ENCODE measurements at regions not wholly inside any gene's neighbourhood (a gene's known extent, or its start where the extent isn't known, plus 50 kb on each side); places are given as distances from the start of the nearest gene placed in this dataset.

DNA sequence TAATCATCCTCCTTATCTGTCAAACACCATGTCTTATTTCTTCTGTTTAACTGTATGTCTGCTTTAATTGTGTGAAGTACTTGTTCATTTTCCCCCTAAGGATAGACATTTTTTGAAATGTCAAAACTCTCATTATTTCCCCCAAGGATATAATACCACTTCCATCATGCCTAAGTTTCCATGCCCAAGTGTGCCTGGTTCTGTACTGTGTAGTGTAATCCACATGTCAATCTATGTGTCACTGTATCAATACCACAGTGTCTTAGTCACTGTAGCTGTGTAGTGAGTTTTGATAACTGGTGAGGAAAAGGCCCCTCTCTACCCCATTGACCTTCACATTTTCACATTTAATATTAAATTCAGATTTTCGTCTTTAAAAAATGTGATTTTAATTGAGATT lies 1265.5 kb downstream of the PCDH9 start:
- no peaks in the 10 kb centered on the region for H3K4me1 Mint-ChIP-seq (ENCODE audit: low read depth)
- H3K27me3 Mint-ChIP-seq = no peaks in the 10 kb centered on the region
- no peak overlapping the region for H3K4me3 Mint-ChIP-seq (ENCODE audit: low read depth)
- no peak overlapping the region for H3K27ac Mint-ChIP-seq
- no peaks in the 10 kb centered on the region for H3K36me3 Mint-ChIP-seq (ENCODE audit: insufficient read depth)
- TF ChIP-seq CTCF (IDR thresholded peaks at IDR 0.05; ENCODE audit: unreplicated experiment) = no peak
- no peak for DNase-seq (ENCODE audit: low spot score, unreplicated experiment)
- peaks cover 4% of the 10 kb centered on the region for H3K9me3 Mint-ChIP-seq (ENCODE audit: low read depth)

DNA sequence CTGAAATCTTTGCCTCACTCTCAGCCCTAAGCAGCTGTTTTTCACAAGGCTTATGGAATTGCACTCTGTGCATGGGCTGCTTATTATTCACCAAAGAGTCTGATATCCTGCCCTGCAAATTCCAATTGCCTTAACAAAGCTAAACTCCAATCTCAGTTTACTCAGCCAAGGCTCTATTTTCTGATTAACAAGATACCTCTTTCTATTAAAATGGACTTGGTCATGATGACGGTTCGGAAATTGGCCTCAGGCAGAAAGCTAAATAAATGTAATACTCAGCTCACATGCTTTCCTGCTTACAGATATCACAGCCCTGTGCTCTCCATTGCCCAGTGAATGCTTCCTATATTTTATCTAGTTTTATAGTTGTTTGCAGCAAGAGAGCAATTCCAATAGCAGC lies 1270.8 kb downstream of the PCDH9 start:
- Mint-ChIP-seq H3K27me3 (no peaks in the 10 kb centered on the region), H3K36me3 (ENCODE audit: insufficient read depth) (peaks cover 1% of the 10 kb centered on the region), H3K4me1 (ENCODE audit: low read depth) (no peaks in the 10 kb centered on the region), H3K27ac (no peak overlapping the region), H3K4me3 (ENCODE audit: low read depth) (no peak overlapping the region), H3K9me3 (ENCODE audit: low read depth) (peaks cover 7% of the 10 kb centered on the region)
- no peak for TF ChIP-seq CTCF (IDR thresholded peaks at IDR 0.05; ENCODE audit: unreplicated experiment)
- DNase-seq (ENCODE audit: low spot score, unreplicated experiment) = no peak

DNA sequence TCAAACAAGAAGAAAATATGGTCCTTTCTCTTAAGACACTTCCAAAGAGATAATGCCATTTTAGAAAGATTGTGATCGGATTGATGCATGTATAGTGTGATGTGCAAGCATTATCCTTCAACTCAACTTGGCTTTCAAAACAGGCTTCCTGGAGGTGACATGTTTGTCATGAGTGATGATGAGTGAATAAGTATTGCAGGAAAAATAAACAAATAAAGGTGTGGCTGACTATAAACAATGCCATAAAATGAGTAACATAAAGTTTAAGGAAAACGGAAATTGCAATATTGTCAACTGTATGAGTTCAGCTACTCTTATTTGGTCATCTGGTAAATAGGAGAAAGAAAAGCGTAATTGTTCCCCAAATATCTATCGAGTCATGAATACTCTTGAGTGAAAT lies 1283.7 kb downstream of the PCDH9 start:
- no peaks in the 10 kb centered on the region for H3K36me3 Mint-ChIP-seq (ENCODE audit: insufficient read depth)
- no peak overlapping the region for H3K4me3 Mint-ChIP-seq (ENCODE audit: low read depth)
- H3K27ac Mint-ChIP-seq = no peak overlapping the region
- no peaks in the 10 kb centered on the region for H3K27me3 Mint-ChIP-seq
- no peak for TF ChIP-seq CTCF (IDR thresholded peaks at IDR 0.05; ENCODE audit: unreplicated experiment)
- no peak for DNase-seq (ENCODE audit: low spot score, unreplicated experiment)
- peaks cover 4% of the 10 kb centered on the region for H3K9me3 Mint-ChIP-seq (ENCODE audit: low read depth)
- no peaks in the 10 kb centered on the region for H3K4me1 Mint-ChIP-seq (ENCODE audit: low read depth)

DNA sequence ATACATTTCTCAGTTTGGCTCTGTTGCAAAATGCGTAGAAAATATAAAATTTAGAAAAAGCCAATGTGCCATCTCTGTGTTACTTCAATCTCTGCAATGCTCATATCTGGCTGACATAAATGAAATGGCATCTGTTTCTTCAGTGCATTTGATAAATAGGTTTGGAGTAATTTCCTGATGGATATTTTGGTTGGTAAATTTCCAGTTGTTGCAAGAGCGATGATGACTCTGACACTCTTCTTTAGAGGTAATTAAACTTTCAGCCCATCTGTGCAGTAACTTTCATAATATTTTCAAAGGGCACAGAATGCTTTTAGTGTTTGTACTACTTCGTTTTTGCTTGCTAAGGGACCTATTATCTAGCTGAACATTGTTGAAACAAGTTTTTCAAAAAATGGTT lies 1286.4 kb downstream of the PCDH9 start:
- no peak overlapping the region for H3K4me3 Mint-ChIP-seq (ENCODE audit: low read depth)
- no peak for DNase-seq (ENCODE audit: low spot score, unreplicated experiment)
- H3K9me3 Mint-ChIP-seq (ENCODE audit: low read depth) = no peaks in the 10 kb centered on the region
- H3K4me1 Mint-ChIP-seq (ENCODE audit: low read depth) = peaks cover 3% of the 10 kb centered on the region
- no peak overlapping the region for H3K27ac Mint-ChIP-seq
- no peaks in the 10 kb centered on the region for H3K27me3 Mint-ChIP-seq
- no peaks in the 10 kb centered on the region for H3K36me3 Mint-ChIP-seq (ENCODE audit: insufficient read depth)
- TF ChIP-seq CTCF (IDR thresholded peaks at IDR 0.05; ENCODE audit: unreplicated experiment) = no peak

DNA sequence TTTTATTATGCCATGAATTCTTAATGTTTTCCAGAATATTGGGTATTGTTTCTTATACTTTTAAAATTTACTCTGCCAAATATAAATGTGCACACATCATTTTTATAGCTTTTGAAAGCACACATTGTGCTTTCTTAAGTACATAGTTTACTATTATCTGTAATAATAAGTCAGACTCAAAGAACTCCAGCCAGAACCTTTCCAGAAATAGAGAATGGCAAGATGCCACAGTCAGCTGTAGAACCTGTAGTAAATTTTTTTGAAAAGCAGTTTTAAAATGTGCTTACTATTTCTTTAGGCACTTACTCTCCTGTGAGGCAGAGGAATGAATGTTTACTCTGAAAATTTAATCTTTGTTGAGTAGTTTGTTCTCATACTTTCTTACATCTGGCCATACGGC lies 1287.1 kb downstream of the PCDH9 start:
- Mint-ChIP-seq H3K4me1 (ENCODE audit: low read depth) (peaks cover 3% of the 10 kb centered on the region), H3K36me3 (ENCODE audit: insufficient read depth) (no peaks in the 10 kb centered on the region), H3K27ac (no peak overlapping the region), H3K27me3 (no peaks in the 10 kb centered on the region), H3K9me3 (ENCODE audit: low read depth) (no peaks in the 10 kb centered on the region), H3K4me3 (ENCODE audit: low read depth) (no peak overlapping the region)
- no peak for DNase-seq (ENCODE audit: low spot score, unreplicated experiment)
- TF ChIP-seq CTCF (IDR thresholded peaks at IDR 0.05; ENCODE audit: unreplicated experiment) = no peak
